ENCODE measurements at regions not wholly inside any gene's neighbourhood (a gene's known extent, or its start where the extent isn't known, plus 50 kb on each side); places are given as distances from the start of the nearest gene placed in this dataset.

DNA sequence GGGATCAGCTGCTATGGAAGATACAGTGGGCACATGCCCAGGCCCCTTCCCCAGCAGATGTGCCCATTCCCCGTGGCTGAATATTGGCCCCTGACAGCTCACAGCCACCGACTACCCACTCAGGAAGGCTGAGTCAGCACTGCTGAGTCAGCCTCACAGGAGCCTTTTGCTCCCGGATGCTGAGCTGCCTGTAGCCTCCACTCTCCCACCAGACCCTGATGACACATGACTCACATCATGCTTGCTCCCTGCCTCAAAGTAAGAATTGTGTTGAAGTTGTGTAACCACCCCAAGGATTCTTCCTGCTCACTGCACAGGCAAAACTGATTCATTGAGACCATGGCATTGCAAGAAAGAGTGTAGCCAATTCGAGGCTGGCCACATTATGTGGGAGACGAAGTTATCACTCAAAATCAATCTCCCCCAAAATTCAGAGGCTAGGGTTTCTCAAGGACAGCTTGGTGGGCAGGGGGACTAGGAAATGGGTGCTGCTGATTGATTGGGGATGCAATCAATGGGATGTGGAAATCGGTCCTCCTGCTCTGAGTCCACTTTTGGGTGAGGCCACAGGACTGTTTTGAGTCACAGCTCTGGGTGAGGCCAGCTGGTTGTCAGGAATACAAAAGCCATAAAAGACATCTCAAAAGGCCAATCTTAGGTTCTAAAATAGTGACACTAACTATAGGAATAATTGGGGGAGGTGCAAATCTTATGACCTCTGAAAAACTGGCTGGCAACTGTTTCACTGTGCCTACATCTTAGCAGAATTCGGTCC, 556.6 kb upstream of the CDH4 start:
- no peak for DNase-seq (ENCODE audit: low spot score)

- no peak for DNase-seq (ENCODE audit: low spot score)
Measured at GRCh38 chr20:60697252-60697651, 554.8 kb upstream of the CDH4 start.

DNA sequence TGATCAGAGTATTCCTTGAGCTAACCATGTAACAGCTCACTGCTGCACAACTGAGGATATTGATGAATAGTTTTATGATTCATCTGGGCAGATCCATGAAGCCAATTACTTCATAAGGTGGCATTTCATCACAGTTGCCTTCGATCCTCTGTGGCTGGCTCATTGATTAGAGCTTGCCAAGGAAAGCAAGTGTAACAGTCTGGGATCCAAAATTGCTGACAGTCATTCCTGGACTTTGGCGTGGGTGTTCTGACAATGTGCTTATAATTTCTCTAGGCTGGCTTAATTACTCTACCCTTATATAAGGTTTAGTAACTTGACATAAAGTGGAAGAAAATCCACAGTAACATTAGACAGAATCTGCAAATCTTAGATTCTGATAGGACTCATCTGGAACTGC, 551.3 kb upstream of the CDH4 start:
- DNase-seq (ENCODE audit: low spot score): no peak

- DNase-seq (ENCODE audit: low spot score): no peak
Measured at GRCh38 chr20:60704147-60704546, 547.9 kb upstream of the CDH4 start.

DNA sequence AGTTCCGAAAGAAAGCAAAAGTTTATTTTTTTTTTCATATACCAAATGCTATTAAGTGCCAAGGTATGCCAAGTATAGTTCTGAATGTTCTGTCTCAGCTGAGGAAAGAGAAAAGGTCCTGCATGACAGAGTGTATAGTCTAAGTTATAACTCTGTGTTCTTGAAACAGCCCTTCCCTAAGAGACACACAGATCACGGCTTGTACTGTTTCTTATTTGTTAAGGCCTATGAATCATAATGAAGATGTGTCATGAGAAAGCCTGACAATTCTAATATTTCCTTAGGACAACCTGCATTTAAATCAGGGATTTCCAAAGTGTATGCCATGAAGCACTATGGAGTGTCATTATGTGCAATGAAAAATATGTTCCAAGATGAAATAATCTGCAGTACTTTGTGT, 538.7 kb upstream of the CDH4 start:
- no peak for DNase-seq (ENCODE audit: low spot score)

- no peak for DNase-seq (ENCODE audit: low spot score)
Measured at GRCh38 chr20:60715172-60715571, 536.9 kb upstream of the CDH4 start.

GRCh38 chr20:60718743-60719480, 533.1 kb upstream of the CDH4 start:
- DNase-seq (ENCODE audit: low spot score): no peak

GRCh38 chr20:60725311-60725906, 526.7 kb upstream of the CDH4 start:
- DNase-seq (ENCODE audit: low spot score): no peak

GRCh38 chr20:60727425-60727824, 524.6 kb upstream of the CDH4 start:
- DNase-seq (ENCODE audit: low spot score): no peak

DNA sequence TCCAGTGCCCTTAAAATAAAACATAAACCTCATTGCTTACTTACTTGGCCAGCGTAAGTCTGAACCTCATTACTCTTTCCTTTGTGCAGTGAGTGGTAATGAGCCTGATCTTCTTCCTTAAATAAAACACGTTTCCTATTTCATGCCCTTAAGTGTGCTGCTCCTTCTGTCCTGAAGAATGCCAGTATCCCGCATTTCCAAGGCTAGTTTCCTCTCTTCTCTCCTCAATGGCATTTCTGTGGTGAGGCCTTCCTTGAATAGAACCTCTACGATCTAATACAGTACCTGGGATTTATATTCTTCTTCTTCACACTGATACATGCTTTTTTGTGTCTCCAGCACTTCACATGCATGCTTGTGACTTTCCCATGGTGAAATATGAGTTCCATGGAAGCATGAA, 523.4 kb upstream of the CDH4 start:
- no peak for DNase-seq (ENCODE audit: low spot score)

DNA sequence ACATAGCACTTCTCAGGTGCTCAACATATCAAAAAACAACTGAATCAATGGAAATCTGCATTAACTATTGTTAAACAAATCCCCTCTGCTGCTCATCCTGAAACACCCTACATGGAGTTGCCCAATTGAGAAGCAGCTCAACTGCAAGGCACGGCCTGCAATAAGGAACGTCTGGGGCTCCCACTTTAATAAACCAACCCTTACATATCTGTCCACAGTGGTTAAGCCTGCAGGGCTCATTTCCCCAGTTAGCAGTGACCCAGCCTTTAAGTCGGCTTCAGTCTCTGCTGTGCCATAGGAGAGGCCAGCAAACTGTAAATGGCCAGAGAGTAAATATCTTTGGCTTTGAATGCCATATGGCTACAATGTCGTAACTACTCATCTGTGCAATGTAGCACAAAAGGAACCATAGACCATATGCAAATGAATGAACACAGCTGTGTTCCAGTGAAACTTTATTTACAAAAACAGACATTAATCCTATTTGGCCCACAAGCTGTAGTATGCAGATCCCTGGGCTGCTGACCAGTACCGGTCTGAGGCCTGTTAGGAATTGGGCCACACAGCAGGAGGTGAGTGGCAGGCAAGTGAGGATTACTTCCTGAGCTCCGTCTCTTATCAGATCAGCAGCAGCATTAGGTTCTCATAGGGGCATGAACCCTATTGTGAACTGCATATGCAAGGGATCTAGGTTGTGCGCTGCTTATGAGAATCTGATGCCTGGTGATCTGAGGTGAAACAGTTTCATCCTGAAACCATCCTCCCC, 522.7 kb upstream of the CDH4 start:
- no peak for DNase-seq (ENCODE audit: low spot score)

DNA sequence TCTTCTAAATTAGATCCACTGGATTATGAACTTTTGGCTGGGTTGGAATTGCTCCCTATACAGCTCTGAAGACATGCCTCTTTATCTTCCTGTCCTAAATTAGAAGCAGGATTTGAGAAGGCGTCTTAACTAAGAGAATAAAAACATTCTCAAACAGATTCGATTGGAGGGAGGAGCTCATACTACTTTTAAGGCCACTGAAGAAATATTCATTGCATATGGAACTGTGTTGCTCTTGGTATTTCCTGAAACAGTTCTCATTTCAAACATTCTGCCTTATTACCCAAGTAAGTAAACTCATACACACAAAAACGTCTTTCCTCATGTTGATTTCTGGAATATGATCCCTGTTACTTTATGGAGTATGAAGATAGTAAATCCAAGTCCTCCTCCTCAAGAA, 519.7 kb upstream of the CDH4 start:
- no peak for DNase-seq (ENCODE audit: low spot score)

- no peak for DNase-seq (ENCODE audit: low spot score)
Measured at GRCh38 chr20:60748086-60748485, 504.0 kb upstream of the CDH4 start.

- DNase-seq (ENCODE audit: low spot score): no peak
Measured at GRCh38 chr20:60749804-60750602, 502.1 kb upstream of the CDH4 start.

GRCh38 chr20:60750909-60751308, 501.2 kb upstream of the CDH4 start:
- DNase-seq (ENCODE audit: low spot score): no peak

- no peak for DNase-seq (ENCODE audit: low spot score)
Measured at GRCh38 chr20:60751826-60752225, 500.2 kb upstream of the CDH4 start.

DNA sequence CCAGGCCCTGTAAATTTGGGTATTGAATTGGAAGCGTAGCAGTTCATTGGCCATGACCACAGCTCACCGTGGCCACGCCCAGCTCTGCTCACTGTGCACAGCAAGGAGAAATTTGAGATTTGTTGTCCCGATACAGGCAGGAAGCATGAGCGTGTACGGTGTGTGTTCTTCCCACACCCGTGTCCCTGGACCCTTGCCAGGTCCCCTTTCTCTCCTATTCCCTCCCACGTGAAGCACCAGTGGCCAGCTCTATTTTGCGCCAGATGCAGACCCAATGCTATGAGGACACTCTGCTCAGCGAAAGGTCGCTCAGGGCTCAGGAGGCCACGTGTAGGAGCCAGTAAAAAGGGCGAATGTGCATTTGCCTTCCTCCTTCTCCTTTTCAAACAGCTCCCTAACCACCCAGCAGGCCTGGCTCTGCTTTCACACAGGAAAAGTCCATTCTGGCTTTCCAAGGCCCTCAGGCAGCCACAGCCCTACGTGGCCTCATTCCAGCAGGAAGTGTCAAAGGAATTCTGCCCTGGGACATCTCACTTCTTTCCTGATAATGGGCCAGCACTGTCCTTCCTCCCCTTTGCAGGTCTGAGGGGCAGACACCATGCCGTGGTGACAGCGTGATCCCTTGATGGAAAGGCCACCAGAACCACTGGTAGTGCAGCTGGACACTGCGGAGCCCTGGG, 499.2 kb upstream of the CDH4 start:
- no peak for DNase-seq (ENCODE audit: low spot score)

DNA sequence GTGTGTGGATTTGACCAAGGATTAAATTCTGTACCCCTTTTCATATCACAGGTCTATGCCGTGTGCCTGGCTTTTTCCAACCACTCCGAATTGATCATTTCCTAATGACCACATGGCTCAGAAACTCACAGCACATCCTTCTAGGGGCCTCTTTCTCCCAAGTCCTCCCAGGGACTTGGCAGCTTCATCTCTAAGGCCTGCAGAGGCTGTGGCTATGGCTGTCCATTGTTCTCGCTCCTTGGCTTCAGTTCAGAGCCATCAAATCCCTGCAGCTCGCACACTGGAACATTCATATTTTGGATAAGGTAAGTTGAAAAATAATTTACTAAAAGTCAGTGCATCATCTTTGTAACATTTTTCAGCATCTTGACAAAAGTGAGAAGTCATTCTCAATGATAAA, 497.2 kb upstream of the CDH4 start:
- DNase-seq (ENCODE audit: low spot score): no peak

- DNase-seq (ENCODE audit: low spot score): no peak
Measured at GRCh38 chr20:60759651-60760050, 492.4 kb upstream of the CDH4 start.

GRCh38 chr20:60760256-60761000, 491.6 kb upstream of the CDH4 start:
- no peak for DNase-seq (ENCODE audit: low spot score)

Measured in CD4-positive, alpha-beta T cell treated with Interleukin-6 at 100 ng/mL for 8 hours (primary cell).